ENCODE measurements at regions not wholly inside any gene's neighbourhood (a gene's known extent, or its start where the extent isn't known, plus 50 kb on each side); places are given as distances from the start of the nearest gene placed in this dataset.

GRCh38 chr11:116301141-116301540 is 471.6 kb downstream of the BUD13 start:
- Histone ChIP-seq H3K27me3 (no peaks in the 10 kb centered on the region), H3K9me3 (no peaks in the 10 kb centered on the region), H3K36me3 (no peaks in the 10 kb centered on the region), H3K4me3 (no peak overlapping the region), H3K27ac (no peak overlapping the region), H3K4me1 (no peaks in the 10 kb centered on the region)
- TF ChIP-seq POLR2A (IDR thresholded peaks at IDR 0.05) (no peak), CTCF (IDR thresholded peaks at IDR 0.05) (no peak)
- no peak for DNase-seq
- intact Hi-C loops (cut with DNase I): no loop called here
- WGBS, 2 donors: 100% methylated on average over 1 of the region's 1 CpG

DNA sequence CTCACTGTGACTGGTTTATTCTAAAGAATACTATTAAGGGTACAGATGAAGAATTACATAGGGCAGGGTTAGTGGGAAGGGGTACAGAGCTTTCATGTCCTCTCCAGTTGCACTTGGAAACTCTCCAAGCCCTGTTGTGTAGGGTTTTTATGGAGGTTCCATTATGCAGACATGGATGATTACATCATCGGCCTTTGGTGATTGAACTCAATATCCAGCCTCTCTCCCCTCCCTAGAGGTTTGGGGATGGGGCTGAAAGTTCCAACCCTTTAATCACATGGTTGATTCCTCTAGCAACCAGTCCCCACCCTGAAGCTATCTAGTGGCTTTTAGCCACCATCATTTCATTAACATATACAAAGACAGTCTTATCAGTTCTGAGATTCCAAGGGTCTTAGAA is 472.6 kb downstream of the BUD13 start:
- H3K36me3 ChIP-seq: no peaks in the 10 kb centered on the region
- H3K9me3 ChIP-seq: no peaks in the 10 kb centered on the region
- no peak for TF ChIP-seq CTCF (IDR thresholded peaks at IDR 0.05)
- TF ChIP-seq POLR2A (IDR thresholded peaks at IDR 0.05): no peak
- no peaks in the 10 kb centered on the region for H3K27me3 ChIP-seq
- no peak overlapping the region for H3K4me3 ChIP-seq
- intact Hi-C loops (cut with DNase I): no loop called here
- 78 to 100% methylated on average over 1 of the region's 1 CpG for WGBS, 2 donors
- no peak for DNase-seq
- no peaks in the 10 kb centered on the region for H3K4me1 ChIP-seq
- H3K27ac ChIP-seq: no peak overlapping the region

DNA sequence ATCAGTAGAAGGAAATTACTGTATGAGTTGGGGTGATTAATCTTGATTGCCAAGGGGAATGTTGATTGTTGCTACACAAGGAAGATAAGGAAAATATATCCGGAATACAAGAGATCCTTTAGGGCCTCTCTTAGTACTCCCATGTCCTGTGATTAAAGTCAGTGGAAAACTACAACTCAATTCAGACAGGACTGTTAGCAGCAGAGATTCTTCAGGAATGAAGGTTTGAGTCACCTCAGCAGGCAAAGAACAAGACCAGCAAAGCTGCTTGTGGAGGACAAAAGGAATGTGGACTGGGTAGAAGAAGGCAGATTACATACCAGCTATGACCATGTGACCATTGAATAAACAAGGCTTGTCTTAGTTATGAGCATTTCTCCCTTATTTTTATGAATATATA is 478.2 kb downstream of the BUD13 start:
- 40 to 56% methylated on average over 1 of the region's 1 CpG for WGBS, 2 donors
- H3K9me3 ChIP-seq: peaks cover 0 to 3% (median 0%) of the 10 kb centered on the region in 3 donors
- TF ChIP-seq CTCF (IDR thresholded peaks at IDR 0.05) (no peak), POLR2A (IDR thresholded peaks at IDR 0.05) (no peak)
- no peak overlapping the region for H3K4me3 ChIP-seq
- no peaks in the 10 kb centered on the region for H3K4me1 ChIP-seq
- H3K27ac ChIP-seq: no peak overlapping the region
- DNase-seq: no peak
- H3K36me3 ChIP-seq: no peaks in the 10 kb centered on the region
- no peaks in the 10 kb centered on the region for H3K27me3 ChIP-seq
- intact Hi-C loops (cut with DNase I): no loop called here

DNA sequence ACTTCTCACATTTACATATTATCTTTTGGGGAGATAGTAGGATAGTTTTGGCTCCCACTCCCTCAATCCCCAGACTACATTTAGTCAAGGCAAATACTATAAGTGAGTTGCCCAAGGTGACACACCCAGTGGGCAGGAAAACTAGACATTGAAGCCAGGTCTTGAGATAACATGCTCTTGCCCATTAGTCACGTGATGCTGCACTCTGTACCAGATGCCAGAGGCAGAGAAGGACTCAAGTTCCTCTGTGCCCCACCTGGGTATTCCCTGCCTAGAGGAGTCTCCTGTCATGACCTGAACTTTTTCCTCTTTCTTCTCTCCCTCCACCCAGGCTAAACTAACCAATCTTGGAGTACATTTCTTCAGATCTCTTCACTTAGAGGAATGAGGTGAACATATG is 484.9 kb downstream of the BUD13 start:
- Histone ChIP-seq H3K27ac (no peak overlapping the region), H3K9me3 (peaks cover 0 to 6% (median 0%) of the 10 kb centered on the region in 3 donors), H3K4me3 (no peak overlapping the region), H3K36me3 (no peaks in the 10 kb centered on the region), H3K4me1 (no peaks in the 10 kb centered on the region), H3K27me3 (no peaks in the 10 kb centered on the region)
- WGBS, 2 donors: 25 to 45% methylated on average over 1 of the region's 1 CpG
- TF ChIP-seq POLR2A (IDR thresholded peaks at IDR 0.05) (no peak), CTCF (IDR thresholded peaks at IDR 0.05) (no peak)
- intact Hi-C loops (cut with DNase I): no loop called here
- no peak for DNase-seq

DNA sequence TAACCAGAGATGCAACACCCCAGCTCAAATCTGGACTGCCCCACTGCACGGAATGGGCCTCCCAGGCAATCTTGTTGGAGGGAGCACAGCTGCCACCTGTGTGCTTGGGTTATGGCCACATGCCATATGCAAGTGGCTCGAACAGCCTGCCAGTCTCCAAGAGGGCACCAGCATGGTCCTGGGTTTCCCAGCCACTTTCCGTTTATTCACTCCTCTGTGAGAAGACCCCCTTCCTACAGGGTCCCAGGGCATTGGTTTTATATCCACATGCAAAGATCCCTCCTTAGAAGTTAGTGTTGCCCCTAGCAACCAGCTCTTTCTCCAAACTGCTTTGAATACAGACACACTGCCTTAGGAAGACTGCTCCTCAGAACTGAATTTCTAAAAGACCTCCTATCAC is 487.8 kb downstream of the BUD13 start:
- DNase-seq: no peak
- intact Hi-C loops (cut with DNase I): no loop called here
- Histone ChIP-seq H3K36me3 (no peaks in the 10 kb centered on the region), H3K27me3 (no peaks in the 10 kb centered on the region), H3K9me3 (peaks cover 0 to 6% (median 0%) of the 10 kb centered on the region in 3 donors), H3K4me1 (no peaks in the 10 kb centered on the region), H3K27ac (no peak overlapping the region), H3K4me3 (no peak overlapping the region)
- 55 to 56% methylated on average over 3 of the region's 3 CpGs for WGBS, 2 donors
- TF ChIP-seq CTCF (IDR thresholded peaks at IDR 0.05) (no peak), POLR2A (IDR thresholded peaks at IDR 0.05) (no peak)

Measured in esophagus squamous epithelium (tissue), 5 donors.